ENCODE measurements at regions not wholly inside any gene's neighbourhood (a gene's known extent, or its start where the extent isn't known, plus 50 kb on each side); places are given as distances from the start of the nearest gene placed in this dataset.

GRCh38 chr1:101742509-101742908 lies 254.2 kb downstream of the OLFM3 start:
- TF ChIP-seq CREB5 (CRISPR knock-in tag; IDR thresholded peaks at IDR 0.05; ENCODE audit: low read depth), result no peak
- TF ChIP-seq POU6F1 (CRISPR knock-in tag; IDR thresholded peaks at IDR 0.05; ENCODE audit: borderline replicate concordance, low read depth), result no peak
- no peak for TF ChIP-seq ZNF565 (CRISPR knock-in tag; conservative IDR thresholded peaks at IDR 0.05; ENCODE audit: low read depth)
- no peak for ATAC-seq

GRCh38 chr1:101745551-101746270 lies 251.0 kb downstream of the OLFM3 start:
- TF ChIP-seq ZFP30 (CRISPR knock-in tag; IDR thresholded peaks at IDR 0.05) (no peak), PATZ1 (CRISPR knock-in tag; IDR thresholded peaks at IDR 0.05; ENCODE audit: borderline replicate concordance) (no peak), CSDC2 (CRISPR knock-in tag; IDR thresholded peaks at IDR 0.05) (no peak), CREB5 (CRISPR knock-in tag; IDR thresholded peaks at IDR 0.05; ENCODE audit: low read depth) (no peak)
- ATAC-seq, result no peak

- no peak for ATAC-seq
- no peak for TF ChIP-seq PPARA (CRISPR knock-in tag; IDR thresholded peaks at IDR 0.05; ENCODE audit: borderline replicate concordance)
- no peak for TF ChIP-seq POU6F1 (CRISPR knock-in tag; IDR thresholded peaks at IDR 0.05; ENCODE audit: borderline replicate concordance, low read depth)
- no peak for TF ChIP-seq ZFP30 (CRISPR knock-in tag; IDR thresholded peaks at IDR 0.05)
- no peak for TF ChIP-seq TOX (CRISPR knock-in tag; IDR thresholded peaks at IDR 0.05; ENCODE audit: borderline replicate concordance)
- TF ChIP-seq ESRRG (CRISPR knock-in tag; IDR thresholded peaks at IDR 0.05), result no peak
- TF ChIP-seq RARB (CRISPR knock-in tag; IDR thresholded peaks at IDR 0.05), result no peak
- TF ChIP-seq BACH2 (CRISPR knock-in tag; IDR thresholded peaks at IDR 0.05; ENCODE audit: borderline replicate concordance), result no peak
Observed at GRCh38 chr1:101748077-101748476, 248.6 kb downstream of the OLFM3 start.
